Kidney glomerular epithelial cell (primary cell): ENCODE measurements at regions not wholly inside any gene's neighbourhood (a gene's known extent, or its start where the extent isn't known, plus 50 kb on each side); places are given as distances from the start of the nearest gene placed in this dataset.

ENCODE experiments used
- DNase-seq: peaks from one replicate; lab custom pipeline; 2025; lab: John Stamatoyannopoulos, UW

GRCh38 chr2:21253311-21254027 is 129.7 kb downstream of the TDRD15 start:
- no peak for DNase-seq

- no peak for DNase-seq
Measured at GRCh38 chr2:21254170-21254965, 130.6 kb downstream of the TDRD15 start.

DNA sequence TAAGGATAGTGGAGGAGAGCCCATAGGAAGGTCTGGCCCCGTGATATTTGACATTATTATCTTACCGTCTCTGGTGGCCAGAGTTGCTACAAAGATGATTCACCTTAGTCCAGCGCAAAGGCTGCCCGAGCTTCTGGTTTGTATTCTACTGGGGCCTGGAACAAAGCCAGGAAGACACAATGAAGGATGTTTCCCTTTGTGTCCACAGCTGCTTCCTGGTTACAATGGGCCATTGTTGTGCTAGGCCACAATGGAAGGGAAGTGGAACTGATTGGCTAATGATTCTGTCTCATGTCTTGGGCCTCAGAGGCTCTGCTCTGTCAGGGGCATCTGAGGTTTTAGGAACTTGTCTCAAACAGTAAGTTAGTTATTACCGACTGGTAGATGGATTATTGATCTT is 132.2 kb downstream of the TDRD15 start:
- peak; percentile 25 for DNase-seq

GRCh38 chr2:21257621-21258020 is 133.9 kb downstream of the TDRD15 start:
- peak; percentile 24 for DNase-seq

DNA sequence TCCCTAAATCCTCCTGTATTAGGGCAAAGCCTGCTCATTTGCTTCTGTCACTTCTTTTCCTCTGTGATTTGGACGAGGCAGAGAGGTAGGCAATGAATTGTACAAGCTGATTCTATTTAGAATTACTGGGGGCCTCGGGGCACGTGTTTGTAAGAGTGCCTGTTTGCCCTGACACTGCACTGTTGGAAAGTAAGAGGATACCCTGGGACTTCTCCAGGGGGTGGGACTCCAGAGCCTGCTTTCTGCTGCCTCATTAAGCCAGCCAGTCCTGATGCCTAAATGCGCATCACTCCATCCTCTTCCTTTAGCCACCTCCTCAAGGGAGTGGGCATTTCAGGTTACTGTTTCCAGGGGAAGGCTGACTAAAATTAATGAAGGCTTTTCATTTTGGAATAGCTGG is 134.3 kb downstream of the TDRD15 start:
- DNase-seq: no peak

- no peak for DNase-seq
Measured at GRCh38 chr2:21260311-21260710, 136.5 kb downstream of the TDRD15 start.

GRCh38 chr2:21261591-21261990 is 137.8 kb downstream of the TDRD15 start:
- DNase-seq: no peak

- no peak for DNase-seq
Measured at GRCh38 chr2:21262426-21262940, 138.7 kb downstream of the TDRD15 start.

DNA sequence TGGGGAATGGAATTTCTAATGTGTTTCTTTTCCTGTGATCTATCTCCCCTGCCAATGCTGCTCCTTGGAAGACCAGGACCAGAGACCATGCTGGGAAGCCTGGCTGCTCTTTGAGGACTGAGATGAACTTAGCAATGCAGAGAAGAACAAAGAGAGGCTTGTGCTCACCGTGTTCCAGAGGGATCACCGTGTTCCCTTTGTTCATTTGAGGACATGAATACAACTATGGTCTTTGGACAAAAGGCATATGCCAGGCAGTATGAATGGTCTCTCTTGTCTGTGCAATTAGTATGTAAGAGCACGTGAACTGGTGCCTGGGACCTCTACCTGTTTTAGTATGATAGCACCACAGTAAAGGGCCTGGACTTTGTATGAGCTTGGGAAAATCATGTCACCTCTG is 139.9 kb downstream of the TDRD15 start:
- DNase-seq: no peak

GRCh38 chr2:21265752-21266151 is 142.0 kb downstream of the TDRD15 start:
- no peak for DNase-seq

DNA sequence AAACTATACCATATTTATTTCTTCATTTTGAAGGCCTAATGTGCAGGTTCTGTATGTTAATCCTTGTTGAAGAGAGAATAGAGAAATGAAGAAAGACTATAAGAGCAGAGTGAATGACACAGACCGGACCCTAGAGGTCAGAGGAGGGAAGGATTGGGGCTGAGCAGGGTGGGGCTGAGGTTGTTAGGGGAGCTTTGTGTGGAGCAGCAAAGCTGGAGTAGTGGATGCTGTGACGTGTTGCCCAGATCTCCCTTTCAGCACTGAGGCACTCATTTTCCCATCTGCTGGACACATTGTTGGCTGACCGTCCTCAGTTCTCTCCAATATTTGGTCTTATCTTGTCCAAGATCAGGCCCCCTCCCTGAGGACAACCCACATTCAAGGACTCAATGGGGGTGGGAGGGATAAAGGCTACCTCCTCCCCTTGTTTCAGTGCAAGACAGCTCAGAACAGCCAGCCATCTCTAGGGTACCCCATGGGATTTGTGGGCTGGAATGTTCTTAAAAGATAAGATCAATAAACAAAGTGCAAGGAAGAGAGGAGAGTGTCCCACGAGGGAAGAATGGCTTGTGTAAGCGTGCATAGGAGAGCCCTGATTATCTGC is 143.6 kb downstream of the TDRD15 start:
- no peak for DNase-seq

- no peak for DNase-seq
Measured at GRCh38 chr2:21268197-21268877, 144.6 kb downstream of the TDRD15 start.

GRCh38 chr2:21268878-21269224 is 145.1 kb downstream of the TDRD15 start:
- DNase-seq: no peak

- peak; percentile 27 for DNase-seq
Measured at GRCh38 chr2:21269382-21269781, 145.6 kb downstream of the TDRD15 start.

GRCh38 chr2:21270083-21270491 is 146.3 kb downstream of the TDRD15 start:
- DNase-seq: no peak

DNA sequence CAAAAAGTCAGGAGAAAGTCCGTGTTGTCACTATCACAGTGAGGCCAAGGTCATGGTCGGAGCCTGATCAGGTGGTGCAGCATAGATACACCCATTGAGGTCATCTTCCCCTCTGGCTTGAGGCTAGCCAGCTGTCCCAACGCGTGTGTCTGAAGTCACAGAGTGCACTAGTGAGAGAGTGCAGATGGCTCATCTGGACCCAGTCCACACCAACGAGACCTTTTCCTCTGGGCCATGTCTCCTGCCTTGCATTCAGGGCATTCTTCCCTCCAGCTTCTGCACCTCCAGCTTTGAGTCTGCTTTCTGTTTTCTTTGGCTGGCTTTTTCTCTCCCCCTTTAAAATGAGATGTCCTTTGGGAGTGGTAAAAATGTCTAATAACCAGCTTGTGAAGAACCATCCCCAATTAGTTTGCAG is 146.9 kb downstream of the TDRD15 start:
- no peak for DNase-seq

GRCh38 chr2:21276163-21276562 is 152.4 kb downstream of the TDRD15 start:
- no peak for DNase-seq

DNA sequence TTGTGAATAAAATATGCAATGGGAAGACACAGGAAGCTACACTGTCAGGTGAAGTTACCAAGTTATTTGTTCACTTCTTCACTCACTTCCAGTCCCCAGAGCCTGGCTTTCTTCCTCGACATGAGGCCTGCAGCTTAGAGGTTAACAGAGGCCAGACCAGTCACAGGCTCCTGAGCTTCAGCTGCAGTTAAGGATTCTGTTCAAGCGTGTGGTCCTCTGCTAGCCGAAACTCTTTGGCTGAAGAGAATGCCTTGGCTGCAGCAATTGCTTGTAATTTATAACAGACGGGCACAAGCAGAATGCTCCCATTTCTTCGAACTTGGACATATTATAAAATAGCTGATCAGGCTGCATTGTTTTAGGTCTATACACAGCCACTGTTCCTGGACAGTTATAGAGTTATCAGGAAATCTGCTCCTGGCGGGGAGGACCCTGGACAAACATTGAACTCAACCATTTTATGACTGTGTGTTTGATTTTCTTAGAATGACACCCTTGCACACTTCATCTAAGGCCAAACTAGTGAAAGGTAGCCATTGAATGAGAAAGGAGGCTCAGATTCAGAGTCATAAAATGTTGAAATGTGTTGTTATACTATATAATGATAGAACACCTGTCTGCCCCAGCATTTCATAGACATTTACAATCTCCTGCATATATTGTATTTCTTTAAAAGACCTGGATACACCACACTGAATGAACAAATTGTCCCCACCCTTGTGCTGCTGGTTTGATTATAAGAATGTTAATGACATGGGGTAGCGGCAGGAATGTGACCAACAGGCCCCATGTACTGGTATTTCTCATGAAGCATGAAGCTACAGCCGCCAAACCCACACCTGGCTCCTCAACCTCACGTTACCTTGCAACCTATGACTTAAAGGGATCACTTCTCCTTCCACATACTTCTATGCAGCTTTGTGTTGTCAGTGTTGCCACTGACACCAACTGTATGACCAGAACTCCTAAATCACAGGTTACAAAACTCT is 153.6 kb downstream of the TDRD15 start:
- DNase-seq: no peak

DNA sequence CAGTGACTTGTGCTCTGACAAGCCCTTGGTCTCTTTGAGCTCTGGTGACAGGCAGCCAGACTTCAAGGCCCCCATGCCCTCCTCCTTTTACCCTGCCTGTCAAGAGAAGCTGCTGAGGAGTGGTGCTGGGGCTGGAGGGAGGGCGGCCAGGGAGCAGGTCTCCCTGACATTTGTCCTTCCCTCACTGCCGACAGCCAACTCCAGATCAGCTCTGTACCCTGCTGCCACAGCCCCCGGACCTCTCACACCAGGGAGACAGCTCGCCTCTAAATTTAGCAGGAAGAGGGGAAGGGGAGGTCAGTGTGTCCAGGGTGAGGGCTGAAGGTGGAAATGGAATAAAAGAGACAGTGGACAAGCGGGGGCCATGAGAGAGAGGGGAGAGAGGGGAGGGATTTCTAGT is 155.8 kb downstream of the TDRD15 start:
- DNase-seq: no peak

- DNase-seq: no peak
Measured at GRCh38 chr2:21280793-21281192, 157.0 kb downstream of the TDRD15 start.

DNA sequence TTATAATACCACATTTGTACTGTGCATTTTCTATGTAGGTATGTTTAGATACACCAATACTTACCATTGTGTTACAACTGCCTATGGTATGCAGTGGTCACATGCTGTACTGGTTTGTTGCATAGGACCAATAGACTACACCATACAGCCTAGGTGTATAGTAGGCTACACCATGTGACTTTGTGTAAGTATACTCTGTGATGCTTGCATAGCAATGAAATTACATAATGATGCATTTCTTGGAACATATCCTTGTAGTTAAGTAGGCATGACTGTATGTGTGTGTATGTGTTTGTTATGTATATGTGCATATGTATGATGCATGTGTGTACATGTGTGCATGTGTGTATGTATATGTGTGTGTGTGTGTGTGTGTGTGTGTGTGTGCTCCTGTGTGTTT is 157.6 kb downstream of the TDRD15 start:
- no peak for DNase-seq
